ENCODE measurements at regions not wholly inside any gene's neighbourhood (a gene's known extent, or its start where the extent isn't known, plus 50 kb on each side); places are given as distances from the start of the nearest gene placed in this dataset.

GRCh38 chr16:58970775-58971174, 236.7 kb upstream of the GOT2 start:
- ATAC-seq (ENCODE audit: low read depth) (no peak), DNase-seq (no peak)
- intact Hi-C loops (cut with micrococcal nuclease), result no loop called here
- H3K4me3 Mint-ChIP-seq, result no peak overlapping the region
- H3K36me3 Mint-ChIP-seq (ENCODE audit: low read depth), result no peaks in the 10 kb centered on the region
- H3K4me1 Mint-ChIP-seq, result no peaks in the 10 kb centered on the region
- no peak overlapping the region for H3K27ac Mint-ChIP-seq
- TF ChIP-seq, protein P1, sequence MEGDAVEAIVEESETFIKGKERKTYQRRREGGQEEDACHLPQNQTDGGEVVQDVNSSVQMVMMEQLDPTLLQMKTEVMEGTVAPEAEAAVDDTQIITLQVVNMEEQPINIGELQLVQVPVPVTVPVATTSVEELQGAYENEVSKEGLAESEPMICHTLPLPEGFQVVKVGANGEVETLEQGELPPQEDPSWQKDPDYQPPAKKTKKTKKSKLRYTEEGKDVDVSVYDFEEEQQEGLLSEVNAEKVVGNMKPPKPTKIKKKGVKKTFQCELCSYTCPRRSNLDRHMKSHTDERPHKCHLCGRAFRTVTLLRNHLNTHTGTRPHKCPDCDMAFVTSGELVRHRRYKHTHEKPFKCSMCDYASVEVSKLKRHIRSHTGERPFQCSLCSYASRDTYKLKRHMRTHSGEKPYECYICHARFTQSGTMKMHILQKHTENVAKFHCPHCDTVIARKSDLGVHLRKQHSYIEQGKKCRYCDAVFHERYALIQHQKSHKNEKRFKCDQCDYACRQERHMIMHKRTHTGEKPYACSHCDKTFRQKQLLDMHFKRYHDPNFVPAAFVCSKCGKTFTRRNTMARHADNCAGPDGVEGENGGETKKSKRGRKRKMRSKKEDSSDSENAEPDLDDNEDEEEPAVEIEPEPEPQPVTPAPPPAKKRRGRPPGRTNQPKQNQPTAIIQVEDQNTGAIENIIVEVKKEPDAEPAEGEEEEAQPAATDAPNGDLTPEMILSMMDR (IDR thresholded peaks at IDR 0.05), result no peak
- ChIA-PET POLR2A (no interaction called here), CTCF (no interaction called here)
- no peaks in the 10 kb centered on the region for H3K9me3 Mint-ChIP-seq
- H3K27me3 Mint-ChIP-seq, result no peaks in the 10 kb centered on the region

DNA sequence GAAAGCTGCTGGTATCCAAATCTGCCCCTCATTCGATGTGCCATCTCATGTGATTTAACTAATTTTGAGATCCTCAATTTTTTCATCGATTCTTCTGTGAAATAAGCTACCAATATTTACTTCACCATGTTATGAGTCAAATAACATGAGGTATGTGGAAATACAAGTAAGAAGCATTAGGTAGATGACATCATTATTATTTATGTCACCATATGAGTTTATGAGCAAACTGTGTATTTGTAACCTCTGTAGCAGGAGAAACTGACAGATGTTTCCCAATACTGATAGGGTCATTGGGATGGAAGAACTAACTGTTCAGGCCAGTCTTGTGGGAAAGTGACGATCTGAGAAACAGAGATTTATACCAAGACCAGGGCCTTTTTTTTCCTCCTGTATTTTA, 229.4 kb upstream of the GOT2 start:
- DNase-seq (no peak), ATAC-seq (ENCODE audit: low read depth) (no peak)
- intact Hi-C loops (cut with micrococcal nuclease), result no loop called here
- CTCF ChIA-PET, result no interaction called here
- Mint-ChIP-seq H3K4me1 (no peaks in the 10 kb centered on the region), H3K27me3 (no peaks in the 10 kb centered on the region), H3K9me3 (no peaks in the 10 kb centered on the region), H3K36me3 (ENCODE audit: low read depth) (no peaks in the 10 kb centered on the region), H3K4me3 (no peak overlapping the region), H3K27ac (no peak overlapping the region)
- POLR2A ChIA-PET, result no interaction called here
- TF ChIP-seq, protein P1 (IDR thresholded peaks at IDR 0.05), result no peak

DNA sequence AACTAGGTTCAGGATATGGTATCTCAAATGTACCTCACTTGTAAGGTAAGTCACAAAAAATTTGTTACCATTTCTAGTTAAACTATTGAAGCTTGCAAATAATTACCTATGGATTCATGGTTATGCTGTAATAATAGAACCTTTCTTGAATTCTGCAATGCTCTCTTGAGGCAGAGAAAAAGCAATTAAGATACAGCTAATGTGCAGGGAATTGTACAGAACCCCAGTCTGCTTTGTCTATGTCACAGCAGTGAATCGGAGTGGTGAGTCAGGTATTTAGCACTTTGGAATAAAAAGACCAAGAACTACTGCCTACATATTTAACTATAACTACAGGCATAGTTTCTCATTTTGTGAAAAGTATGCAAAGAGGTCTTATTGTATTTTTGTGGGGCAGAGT, 228.7 kb upstream of the GOT2 start:
- Mint-ChIP-seq H3K4me1 (no peaks in the 10 kb centered on the region), H3K36me3 (ENCODE audit: low read depth) (no peaks in the 10 kb centered on the region), H3K4me3 (no peak overlapping the region), H3K9me3 (no peaks in the 10 kb centered on the region), H3K27ac (no peak overlapping the region), H3K27me3 (no peaks in the 10 kb centered on the region)
- DNase-seq (no peak), ATAC-seq (ENCODE audit: low read depth) (no peak)
- CTCF ChIA-PET, result no interaction called here
- intact Hi-C loops (cut with micrococcal nuclease), result no loop called here
- TF ChIP-seq, protein P1 (IDR thresholded peaks at IDR 0.05), result no peak
- POLR2A ChIA-PET, result no interaction called here

GRCh38 chr16:58960484-58960883, 226.4 kb upstream of the GOT2 start:
- DNase-seq (no peak), ATAC-seq (ENCODE audit: low read depth) (no peak)
- Mint-ChIP-seq H3K36me3 (ENCODE audit: low read depth) (no peaks in the 10 kb centered on the region), H3K27me3 (no peaks in the 10 kb centered on the region), H3K9me3 (no peaks in the 10 kb centered on the region), H3K27ac (no peak overlapping the region), H3K4me3 (no peak overlapping the region), H3K4me1 (no peaks in the 10 kb centered on the region)
- TF ChIP-seq, protein P1 (IDR thresholded peaks at IDR 0.05), result no peak
- intact Hi-C loops (cut with micrococcal nuclease), result no loop called here
- ChIA-PET POLR2A (no interaction called here), CTCF (no interaction called here)

GRCh38 chr16:58960034-58960433, 225.9 kb upstream of the GOT2 start:
- Mint-ChIP-seq H3K36me3 (ENCODE audit: low read depth) (no peaks in the 10 kb centered on the region), H3K4me1 (no peaks in the 10 kb centered on the region), H3K9me3 (no peaks in the 10 kb centered on the region), H3K27me3 (no peaks in the 10 kb centered on the region), H3K27ac (no peak overlapping the region), H3K4me3 (no peak overlapping the region)
- TF ChIP-seq, protein P1 (IDR thresholded peaks at IDR 0.05), result no peak
- no peak for DNase-seq
- no peak for ATAC-seq (ENCODE audit: low read depth)
- intact Hi-C loops (cut with micrococcal nuclease), result no loop called here
- ChIA-PET CTCF (no interaction called here), POLR2A (no interaction called here)
